ENCODE measurements at regions not wholly inside any gene's neighbourhood (a gene's known extent, or its start where the extent isn't known, plus 50 kb on each side); places are given as distances from the start of the nearest gene placed in this dataset.

DNA sequence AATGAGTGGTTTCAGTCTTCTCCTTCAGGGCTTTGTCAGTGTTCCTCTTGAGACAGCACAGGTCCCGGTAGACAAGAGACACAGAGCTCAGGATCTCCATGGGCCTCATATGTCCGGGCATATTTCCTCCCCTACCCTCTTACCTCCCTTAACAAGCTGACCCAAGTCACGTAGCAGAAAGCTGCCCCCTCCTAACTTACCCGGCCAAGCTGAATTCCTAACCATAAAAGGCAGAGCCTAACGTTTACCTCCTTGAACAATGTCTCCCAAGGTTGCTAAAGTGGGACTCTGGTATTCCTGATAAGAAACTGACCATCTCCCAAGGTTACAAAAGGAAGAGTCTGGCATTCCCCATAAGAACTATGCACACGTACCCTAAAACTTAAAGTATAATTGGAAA lies 182.2 kb upstream of the USP15 start:
- no peak for DNase-seq

DNA sequence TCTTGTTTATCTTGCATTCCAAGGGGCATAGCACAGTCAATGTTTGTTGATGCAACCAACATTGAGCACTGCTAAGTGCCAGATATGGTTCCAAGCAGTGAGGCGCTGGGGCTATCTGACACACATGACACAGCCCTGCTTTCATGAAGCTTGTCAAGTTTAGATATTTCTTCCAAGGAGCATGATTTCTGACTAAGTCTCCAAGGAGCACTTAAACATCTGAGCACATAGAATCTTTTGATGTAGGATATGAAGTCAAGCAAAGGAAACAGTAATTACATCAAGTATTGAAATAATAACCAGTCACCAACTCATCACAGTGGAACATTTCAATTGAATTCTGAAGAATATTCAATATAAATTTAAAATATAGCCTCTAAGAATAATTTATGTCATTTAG lies 177.8 kb upstream of the USP15 start:
- DNase-seq = no peak

DNA sequence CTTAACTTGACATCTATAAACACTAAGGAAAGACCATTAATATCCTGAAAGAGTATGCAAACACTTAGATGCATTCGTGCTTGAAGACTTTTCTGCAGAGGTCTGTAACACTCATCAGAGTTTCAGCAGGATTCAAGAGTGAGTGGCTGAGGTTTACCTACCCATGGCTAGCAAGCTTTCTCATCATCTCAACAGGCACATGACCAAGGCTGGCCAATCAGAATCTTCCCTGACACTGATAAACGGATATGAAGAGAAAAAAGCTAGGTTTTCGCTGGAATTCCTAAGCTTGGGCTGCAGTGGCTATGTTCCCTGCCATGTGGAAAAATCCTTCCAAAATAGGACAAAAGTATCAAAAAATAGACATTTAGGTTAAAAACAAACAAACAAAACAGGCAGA lies 162.1 kb upstream of the USP15 start:
- DNase-seq = no peak

DNA sequence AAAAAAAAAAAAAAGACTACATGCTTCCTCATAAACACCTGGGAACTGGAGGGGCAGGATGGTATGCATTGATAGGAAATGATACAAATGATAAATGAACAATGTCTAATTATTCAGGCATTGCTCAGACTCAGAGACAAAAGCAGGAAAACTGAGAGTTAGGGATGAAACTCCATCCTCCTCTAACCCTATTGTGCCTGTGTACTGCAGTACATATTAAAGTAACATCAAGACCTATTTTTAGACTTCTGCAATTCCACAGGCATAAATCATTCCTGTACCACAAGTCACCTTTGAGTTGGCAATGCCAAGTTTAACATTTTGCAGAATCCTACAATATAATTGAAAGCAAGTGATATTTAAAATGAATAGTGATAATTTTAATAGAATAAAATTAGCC lies 156.5 kb upstream of the USP15 start:
- no peak for DNase-seq

- no peak for DNase-seq
Measured at GRCh38 chr12:62106547-62107185, 153.5 kb upstream of the USP15 start.

DNA sequence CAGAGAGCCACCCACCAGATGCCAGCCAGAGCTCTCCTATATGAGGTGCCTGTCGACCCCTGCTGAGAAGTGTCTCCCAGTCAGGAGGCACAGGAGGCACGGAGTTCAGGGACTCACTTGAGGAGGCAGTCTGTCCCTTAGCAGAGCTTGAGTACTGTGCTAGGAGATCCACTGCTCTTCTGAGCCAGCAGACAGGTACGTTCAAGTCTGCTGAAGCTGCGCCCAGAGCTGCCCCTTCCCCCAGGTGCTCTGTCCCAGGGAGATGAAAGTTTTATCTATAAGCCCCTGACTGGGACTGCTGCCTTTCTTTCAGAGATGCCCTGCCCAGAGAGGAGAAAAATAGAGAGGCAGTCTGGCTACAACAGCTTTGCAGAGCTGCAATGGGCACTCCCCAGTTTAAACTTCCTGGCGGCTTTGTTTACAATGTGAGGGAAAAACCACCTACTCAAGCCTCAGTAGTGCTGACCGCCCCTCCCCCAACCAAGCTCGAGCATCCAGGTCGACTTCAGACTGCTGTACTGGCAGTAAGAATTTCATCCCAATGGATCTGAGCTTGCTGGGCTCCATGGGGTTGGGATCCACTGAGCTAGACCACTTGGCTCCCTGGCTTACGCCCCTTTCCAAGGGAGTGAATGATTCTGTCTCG lies 146.7 kb upstream of the USP15 start:
- DNase-seq = no peak

GRCh38 chr12:62116986-62117385 lies 143.2 kb upstream of the USP15 start:
- no peak for DNase-seq

DNA sequence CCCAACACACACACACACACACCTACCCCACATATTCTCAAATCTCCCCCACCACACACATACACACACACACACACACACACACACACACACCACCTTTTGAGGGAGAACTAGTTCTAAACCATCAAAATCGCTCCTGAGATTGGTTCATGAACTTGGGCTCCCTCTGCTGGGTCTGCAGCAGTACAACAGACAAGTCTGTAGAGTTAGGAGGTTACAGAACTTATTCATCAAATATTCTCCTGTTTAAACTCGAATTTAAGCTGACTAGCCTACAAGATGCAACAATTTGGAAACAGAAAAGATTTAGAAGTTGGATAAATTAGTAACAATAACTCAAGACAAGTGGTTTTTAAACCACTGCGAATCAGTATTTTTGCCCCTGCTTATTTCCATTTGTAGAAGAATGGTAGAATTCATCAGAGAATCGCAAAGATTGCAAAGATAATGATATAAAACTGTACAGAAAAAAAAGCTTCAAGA lies 136.4 kb upstream of the USP15 start:
- no peak for DNase-seq

DNA sequence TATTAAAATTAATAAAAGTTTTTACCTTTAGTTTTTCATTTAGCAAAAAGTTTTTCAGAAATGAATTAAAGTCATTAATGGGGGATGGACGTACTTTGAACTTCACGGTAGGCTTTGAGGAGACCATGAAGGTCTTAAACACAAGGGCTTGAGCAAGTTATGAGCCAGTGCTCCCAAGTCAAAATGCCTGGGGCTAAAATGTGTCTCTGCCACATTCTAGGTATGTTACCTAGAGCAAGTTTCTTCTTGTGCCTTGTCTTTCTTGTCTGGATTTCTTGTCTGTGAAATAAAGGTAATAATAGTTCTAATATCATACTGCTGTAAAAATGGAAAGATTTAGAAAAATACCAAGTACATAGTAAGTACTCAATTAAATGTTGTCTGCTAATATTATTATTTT lies 132.7 kb upstream of the USP15 start:
- no peak for DNase-seq

DNA sequence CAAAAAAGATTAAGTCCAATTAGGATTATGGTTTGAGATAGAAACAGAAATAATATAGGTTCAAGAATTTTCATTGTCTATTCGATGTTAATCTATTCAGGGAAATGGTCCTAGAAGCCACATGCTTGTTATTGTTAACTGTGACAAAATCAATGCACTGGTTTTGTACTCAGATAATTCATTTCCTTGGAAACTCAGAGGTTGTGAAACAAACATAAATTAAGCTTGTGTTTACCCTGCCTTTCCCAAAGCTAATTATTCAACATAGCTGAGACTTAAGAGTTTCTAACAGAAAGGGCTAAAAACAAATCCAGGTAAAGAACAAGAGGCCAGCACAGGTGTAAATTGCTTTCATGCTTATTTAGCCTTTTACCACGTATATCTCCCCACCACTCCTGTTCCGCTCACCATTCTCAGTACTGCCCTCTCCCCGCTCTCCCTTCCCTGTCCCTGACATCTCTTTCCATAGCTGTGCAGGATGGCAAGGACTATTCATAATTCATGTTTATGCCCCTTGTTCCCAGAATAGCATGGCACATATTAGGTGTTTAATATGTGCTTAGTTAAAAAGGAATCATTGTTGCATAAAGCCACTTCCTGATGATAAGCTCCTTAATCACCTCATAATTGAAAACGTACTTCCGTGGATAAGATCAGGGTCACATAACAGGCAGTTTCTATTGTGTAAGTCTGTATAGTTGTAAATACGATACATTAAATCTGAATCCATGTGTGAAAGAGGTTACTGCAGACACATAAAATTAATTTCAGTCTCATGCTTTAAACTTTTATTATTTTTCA lies 131.8 kb upstream of the USP15 start:
- DNase-seq = no peak

- no peak for DNase-seq
Measured at GRCh38 chr12:62129291-62129690, 130.9 kb upstream of the USP15 start.

DNA sequence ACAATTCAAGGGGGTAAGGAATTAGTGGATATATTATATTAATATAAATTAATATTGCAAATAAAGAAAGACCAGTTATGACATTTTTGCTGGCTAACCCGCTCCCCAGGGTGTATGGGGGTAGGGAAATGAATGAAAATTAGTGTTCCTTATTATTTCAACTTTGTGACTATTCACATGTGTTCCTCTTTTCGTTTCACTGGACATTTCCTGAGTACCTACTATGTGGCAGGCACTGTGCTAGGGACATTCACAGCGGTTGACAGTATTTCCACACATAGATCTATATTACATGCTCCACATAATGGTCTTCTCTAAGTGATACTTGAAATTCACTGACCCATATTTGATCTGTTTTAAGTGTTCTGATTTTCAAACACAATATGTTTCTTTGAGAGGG lies 129.8 kb upstream of the USP15 start:
- no peak for DNase-seq

DNA sequence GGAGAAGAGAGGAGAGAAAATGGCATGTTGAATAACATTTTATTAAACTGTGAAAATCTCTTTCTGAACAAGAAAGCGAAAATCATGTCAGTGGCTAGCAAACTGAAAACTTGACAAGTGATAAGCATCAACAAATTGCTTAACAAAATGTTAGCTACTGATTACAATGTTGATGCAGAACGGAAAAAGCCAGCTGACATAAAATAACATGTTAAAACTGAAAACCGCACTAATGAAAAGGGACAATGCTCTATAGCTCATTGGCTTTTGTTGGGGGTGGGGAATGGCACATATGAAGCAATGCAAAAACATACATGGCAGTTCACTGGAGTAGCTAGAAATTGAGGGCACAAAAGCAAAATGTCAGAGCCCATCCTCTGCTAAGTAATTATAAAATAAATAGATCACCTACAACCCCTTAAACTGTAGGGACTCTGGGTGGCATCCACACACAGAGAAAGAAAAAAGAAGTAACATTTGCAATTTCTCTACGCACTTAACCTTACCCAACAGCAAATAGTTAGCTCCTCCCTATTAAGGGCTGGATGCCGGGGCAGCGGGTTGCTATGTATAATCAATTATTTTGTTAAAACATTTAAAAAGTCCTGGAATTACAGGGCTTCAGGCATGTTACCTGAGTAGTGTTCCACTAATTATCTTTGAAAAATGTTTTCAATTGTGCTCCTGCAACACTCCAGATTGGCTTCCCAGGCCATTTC lies 129.2 kb upstream of the USP15 start:
- no peak for DNase-seq

DNA sequence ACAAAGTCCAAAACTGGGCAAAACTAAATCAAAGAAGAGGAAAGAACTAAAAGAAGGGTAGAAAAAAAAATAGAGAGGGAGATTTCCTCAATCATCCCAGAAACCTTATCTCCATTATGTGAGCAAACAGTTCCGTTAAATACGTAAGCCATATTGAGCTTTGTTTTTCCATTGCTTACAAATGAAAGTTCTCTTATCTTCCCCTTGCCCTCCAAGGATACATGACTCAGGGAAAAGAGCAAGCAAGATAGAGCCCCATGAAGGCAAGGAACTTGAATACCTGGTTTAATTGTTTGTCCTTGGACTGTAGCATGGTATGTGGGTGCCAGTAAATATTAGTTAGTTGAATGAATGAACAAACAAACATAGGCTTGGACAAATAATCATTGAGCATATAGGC lies 126.8 kb upstream of the USP15 start:
- no peak for DNase-seq

- no peak for DNase-seq
Measured at GRCh38 chr12:62135553-62136200, 124.5 kb upstream of the USP15 start.

- no peak for DNase-seq
Measured at GRCh38 chr12:62136496-62136895, 123.7 kb upstream of the USP15 start.

DNA sequence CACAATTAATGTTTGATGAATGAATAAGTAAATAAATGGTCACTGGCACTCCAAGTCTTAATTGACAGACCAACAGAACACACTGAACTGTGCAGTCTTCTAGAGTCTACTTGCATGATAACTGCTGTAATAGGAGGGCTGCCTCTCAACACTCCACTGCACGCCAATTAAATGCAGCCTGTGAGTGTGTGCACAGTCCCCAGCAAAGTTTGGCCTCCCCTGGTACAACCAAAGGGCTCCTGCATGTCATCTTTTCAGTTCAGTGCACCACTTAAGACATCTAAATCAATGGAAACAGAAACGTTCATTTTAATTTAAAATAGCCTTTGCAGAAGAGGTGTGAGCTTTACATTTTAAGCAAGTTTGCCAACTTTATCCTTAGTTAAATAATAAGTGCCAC lies 121.7 kb upstream of the USP15 start:
- no peak for DNase-seq

DNA sequence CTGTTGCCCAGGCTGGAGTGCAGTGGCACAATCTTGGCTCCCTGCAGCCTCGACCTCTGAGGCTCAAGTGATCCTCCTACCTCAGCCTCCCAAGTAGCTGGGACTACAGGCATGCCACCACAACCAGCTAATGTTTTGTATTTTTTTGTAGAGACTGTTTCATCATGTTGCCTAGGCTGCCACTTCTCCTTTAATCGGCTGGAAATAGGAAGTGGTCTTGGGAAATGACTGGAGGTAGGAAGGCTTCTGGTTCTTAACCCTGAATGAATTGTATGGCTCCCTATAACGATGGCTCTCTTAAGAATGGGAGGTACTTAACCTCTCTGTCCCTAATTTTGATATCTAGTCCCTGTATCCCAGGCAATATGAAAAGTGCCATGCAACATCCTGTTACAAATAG lies 113.9 kb upstream of the USP15 start:
- no peak for DNase-seq

GRCh38 chr12:62158013-62158412 lies 102.2 kb upstream of the USP15 start:
- no peak for DNase-seq

- no peak for DNase-seq
Measured at GRCh38 chr12:62158461-62159360, 101.5 kb upstream of the USP15 start.

GRCh38 chr12:62162214-62162613 lies 98.0 kb upstream of the USP15 start:
- no peak for DNase-seq

DNA sequence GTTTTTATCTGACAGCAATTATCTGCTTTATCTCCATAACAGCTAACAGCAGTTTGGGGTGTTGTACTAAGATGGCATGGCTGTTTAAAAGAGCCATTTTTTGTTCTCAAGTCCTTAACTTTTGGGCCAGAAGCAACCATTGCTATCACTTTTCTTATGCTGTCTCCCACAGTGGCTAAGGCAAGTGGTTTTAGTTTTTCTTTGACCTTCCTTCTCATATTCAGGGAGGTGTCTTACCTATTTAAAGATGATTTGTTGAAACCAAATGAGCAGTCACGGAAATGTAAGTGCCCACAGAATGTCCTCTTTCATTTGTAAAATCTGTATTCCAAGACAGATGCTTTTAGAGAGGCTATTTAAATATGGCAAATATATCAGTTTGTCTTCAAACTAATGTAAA lies 96.8 kb upstream of the USP15 start:
- no peak for DNase-seq
